HG03039 (cell line): ENCODE measurements at regions not wholly inside any gene's neighbourhood (a gene's known extent, or its start where the extent isn't known, plus 50 kb on each side); places are given as distances from the start of the nearest gene placed in this dataset.

Source experiments
- ATAC-seq: cut with Tn5 transposase; IDR thresholded peaks from one replicate; pipeline ENCODE4 v1.9.1; 2021; ENCODE audit warnings: mild to moderate bottlenecking, moderate library complexity; ENCODE audit not compliant: unreplicated experiment

DNA sequence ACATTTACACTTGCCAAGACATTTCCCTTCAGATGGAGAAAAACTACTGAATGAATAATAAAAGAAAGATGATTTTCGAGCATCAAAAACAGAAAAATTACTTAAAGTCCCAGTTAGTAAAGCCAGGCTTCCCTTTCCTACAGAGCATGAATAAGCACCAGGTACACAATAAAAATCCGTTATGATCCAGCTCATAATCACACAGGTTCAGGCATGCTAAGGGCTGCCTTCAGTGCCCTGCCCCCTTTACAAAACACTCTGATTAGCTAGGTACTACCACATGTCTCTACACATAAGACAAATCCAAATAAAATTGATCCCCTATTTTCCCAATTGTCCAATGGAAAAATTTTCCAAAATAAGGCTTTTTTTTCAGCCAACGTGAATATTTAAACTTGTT, 413.2 kb upstream of the LRATD1 start:
- ATAC-seq: no peak

DNA sequence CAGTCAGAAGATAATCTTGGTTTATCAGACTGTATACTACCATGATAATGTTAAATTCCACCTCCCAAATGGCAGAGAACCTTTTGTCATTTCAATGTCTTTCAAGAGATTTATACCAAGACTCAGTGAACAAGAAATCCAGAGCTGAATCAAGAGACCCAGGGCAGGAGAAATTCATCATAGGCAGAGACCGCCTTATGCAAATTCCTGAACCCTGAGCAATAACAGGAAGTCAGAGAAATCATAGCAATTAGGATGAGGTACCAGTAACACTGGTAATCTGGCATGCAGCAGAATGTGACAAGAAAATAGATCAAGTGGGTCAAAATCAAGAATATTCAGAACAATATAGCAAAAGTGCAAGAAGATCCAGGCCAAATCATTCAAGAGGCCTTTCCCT, 412.4 kb upstream of the LRATD1 start:
- ATAC-seq: no peak

DNA sequence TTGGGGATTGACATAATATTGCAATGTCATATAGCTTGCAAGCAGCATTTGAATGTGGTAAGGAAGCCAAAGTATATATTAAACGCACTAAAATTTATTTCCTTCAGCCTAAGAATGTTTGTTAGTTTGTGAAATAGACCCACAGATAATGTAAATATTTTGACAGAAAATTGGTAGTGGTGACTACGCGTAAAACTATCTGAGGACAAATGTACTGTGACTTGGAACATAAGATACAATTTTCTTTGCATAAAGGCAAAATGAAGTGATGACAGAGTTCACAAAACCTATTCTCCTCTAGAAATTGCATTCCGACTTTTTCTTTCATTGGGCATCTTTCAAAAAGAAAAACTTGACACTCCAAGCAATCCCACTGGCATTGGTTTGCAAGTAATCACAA, 411.1 kb upstream of the LRATD1 start:
- ATAC-seq: no peak

DNA sequence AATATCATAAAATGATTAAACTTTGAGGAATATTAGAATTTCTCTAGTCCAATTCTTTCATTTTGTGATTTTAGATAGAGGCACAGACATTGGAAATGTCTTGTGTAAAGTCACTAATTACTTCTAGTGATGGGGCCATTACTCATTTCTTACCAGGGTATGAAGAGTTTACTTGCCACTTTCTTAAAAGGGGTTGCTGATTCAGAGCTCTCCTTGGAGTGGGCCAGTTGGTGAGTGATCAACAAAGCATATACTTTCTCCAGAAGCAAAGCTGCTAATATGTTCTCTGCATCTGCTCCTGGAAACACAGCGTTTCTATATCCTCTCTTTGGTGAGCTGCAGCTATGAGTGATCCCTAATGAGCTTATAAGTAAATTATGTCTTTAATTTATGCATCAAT, 408.9 kb upstream of the LRATD1 start:
- no peak for ATAC-seq

DNA sequence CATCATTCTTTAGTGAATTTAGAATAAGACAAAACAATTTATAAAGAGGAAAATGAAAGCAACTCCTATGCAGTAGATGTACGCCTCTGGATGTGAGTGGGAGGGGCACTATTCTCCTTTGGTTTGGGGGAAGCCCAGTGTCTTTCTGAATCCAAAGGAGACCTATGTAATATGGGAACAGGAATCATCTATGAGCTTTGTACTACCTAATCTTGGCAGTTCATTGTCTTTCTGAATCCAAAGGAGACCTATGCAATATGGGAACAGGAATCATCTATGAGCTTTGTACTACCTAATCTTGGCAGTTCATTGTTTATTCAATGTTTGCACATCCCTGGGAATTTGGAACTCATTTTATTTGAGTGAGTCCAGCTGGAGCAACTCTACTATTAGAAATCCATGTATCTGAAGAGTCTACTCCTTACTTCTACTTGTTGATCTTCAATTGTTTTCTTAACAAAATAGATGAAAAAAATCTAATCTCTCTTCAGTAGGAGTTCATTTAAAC, 401.1 kb upstream of the LRATD1 start:
- ATAC-seq: no peak

DNA sequence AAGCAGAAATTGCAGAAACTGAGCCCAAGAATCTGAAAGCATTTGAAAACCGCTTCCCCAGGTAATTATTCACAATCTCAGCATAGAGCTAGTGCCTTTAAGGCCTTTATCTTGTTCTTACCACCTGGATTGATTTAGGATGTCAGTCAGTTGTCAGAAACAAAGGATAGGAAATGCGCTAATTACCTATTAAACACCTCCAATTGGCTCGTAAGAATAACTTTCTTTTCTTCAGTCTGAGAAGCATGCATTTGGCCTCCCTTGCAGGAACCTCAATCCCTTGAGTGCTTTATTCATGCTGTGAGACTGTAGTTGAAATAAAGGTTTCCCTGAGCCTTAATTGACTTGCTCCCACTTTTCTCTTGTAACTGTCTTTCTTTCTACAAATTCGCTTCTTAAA, 400.3 kb upstream of the LRATD1 start:
- ATAC-seq: no peak

DNA sequence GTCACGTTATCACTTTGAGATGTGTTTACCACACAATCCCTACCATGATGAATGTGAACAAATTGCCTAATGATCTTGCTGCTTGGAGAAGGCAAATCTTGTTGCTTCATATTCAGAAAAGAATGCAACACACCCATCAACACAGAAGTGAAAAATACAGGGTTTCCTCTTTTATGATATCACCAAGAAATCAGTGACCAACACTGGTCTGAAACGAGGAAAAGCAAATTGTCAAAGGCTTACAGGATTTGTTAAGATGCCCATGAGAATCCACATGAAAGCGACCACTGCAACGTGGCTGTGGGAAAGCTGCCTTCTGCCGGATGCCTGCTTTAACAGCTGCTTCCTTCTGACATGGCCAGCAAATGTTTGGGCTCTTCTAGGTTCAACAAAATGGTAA, 397.6 kb upstream of the LRATD1 start:
- no peak for ATAC-seq

DNA sequence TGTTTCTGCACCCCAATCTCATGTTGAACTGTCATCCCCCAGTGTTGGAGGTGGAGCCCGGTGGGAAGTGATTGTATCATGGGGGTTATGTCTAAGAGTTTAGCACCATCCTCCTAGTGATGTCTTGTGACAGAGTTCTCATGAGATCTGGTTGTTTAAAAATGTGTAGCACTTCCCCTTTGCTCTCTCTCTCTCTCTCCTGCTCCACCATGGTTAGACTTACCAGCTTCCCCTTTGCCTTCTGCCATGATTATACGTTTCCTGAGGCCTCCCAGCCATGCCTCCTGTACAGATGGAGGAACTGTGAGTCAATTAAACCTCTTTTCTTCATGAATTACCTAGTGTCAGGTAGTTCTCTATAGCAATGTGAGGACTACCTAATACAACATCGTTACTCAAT, 396.9 kb upstream of the LRATD1 start:
- no peak for ATAC-seq

DNA sequence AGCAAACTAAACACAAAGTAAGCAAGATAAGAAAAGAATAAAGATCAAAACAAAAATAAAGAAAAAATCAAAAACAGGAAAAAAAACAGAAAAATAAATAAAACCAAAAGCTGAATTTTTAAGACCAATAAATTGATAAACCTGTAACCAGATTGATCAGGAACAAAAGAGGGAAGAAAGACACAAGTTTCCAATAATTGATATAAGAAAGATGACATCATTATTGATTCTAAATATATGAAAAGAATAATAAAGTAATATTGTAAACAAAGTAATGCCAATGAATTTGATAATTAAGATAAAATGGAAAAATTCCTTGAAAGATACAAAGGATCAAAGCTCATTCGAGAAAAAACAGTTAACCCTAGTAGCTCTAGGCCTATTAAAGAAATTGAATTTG, 394.6 kb upstream of the LRATD1 start:
- no peak for ATAC-seq

DNA sequence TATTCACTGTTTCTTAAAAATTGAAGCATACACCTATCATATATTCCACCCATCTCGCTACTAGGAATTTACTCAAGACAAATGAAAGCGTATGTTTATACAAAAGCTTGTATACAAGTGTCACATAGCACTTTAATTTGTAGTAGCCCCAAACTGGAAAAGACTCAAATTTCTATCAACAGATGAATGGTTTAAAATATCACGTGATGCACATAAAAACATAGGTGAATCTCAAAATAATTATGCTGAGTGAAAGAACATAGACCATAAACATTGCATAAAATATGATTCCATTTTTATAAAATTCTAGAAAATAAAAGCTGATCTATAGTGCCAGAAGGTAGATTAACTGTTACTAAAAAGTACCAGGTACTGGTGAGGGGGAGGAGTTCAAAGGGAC, 392.9 kb upstream of the LRATD1 start:
- no peak for ATAC-seq

DNA sequence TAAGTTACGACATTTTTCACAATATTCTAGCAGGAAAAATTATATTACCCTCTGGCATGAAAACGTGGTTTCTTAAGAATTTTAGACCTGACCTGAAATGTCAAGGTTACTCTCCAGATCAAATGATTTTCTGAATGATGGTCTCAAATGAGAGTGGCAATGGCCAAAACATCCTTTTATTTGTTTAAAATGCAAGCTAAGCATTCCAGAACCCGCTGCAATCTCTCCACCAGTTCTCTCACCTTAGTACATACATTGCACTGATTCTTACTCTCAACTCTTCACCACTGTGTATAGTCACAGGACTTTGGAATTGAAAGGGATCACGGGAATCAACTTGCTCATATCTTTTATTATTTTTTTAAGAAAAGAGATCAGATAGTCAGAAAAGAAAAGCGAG, 391.6 kb upstream of the LRATD1 start:
- no peak for ATAC-seq

DNA sequence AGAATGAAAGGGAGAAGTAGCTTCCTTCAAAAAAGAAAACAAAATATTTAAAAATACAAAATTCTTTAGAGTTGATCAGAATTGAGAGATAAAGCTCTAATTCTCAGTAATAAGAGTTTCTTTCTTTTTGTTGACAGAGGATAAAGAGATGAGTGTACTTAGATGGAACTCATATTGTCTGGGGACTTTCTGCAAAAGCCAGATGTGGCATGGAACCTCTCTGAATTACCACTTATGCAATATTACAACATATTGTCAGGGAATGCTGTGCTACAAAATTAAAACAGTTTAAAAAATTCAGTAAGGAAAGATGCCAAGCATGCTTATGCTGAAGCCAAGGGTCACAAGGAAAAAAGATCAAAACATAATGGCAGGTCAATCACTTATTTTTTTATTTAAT, 386.6 kb upstream of the LRATD1 start:
- ATAC-seq: no peak

DNA sequence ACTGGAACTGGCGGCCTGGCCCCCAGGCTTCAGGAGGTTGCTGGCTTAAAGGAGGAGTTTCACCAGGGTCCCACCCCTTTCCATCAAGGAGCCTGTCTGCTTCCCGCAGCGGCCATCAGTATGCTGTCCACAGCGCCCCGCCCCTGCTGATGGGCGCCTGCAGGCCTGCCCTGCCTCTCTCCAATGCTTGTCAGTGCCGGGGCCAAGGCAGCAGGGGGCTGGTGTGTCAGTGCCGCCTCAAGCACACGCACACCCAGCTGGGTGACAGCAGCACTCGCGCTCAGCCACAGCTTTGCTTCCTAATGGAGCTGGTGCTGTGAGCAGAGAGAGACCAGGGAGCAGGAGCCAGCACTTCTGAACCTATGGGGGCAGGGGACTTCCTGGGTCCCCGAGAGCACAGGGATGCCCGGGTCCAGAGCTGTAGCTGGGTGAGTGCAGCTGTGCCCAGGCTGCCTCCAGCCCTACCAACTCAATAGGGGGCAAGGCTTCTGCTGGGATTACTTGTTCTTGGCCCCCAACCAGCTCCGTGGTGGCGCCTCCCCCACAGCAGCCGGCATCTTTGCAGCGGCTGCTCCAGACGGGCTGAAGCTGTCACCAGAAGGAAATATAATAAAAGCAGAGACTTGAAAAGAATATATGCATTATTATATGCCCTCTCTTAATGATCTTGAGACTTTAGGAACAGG, 377.2 kb upstream of the LRATD1 start:
- no peak for ATAC-seq

DNA sequence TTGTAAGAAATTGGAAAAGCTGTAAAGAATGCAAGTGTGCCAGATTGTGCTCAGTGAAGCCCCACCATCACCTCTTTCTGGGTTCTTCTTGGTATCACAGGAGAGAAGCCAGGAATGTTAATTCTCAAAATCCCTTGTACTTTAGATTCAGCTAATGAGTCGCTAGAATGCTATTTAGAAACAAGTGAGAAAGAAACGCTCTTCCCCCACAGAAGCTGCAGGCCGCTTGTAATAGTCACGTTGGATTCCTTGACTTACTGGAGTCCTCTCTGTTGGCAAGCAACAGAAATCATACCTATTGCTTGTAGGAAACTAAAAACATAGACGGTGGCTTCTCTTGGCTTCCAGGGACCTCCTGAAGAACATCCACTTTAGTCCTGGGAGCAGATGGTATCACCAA, 375.6 kb upstream of the LRATD1 start:
- ATAC-seq: no peak

DNA sequence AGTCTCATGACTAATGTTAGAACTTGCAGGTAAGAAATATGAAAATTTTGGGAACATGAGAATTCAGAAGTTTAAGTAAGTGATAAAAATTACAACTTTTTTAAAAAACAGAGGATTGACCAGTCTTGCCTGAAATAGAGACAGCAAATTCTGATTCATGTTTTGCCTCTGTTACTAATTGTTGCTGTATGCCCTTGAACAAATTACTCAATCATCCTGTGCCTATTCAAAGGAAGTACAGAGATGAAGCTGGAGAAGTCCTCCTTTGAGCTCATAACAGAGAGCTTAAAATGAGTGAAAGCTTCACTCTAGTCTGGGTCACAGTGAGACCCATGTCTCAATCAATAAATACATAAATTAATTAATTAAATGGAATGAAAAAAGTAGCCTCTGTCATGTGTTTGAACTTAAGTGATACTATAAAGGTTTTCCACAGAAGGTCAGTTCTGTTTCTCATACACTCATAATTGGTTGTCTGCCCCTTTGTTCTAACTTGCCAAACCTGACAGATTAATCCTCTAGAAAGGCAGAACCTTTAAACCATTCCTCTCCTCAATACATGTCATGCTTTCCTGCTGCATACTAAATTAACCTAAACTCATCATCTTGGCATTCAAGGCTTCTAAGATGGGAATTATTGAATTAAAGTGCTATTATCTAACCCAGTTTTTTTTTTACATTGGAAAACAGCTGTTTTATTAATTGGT, 374.6 kb upstream of the LRATD1 start:
- no peak for ATAC-seq

DNA sequence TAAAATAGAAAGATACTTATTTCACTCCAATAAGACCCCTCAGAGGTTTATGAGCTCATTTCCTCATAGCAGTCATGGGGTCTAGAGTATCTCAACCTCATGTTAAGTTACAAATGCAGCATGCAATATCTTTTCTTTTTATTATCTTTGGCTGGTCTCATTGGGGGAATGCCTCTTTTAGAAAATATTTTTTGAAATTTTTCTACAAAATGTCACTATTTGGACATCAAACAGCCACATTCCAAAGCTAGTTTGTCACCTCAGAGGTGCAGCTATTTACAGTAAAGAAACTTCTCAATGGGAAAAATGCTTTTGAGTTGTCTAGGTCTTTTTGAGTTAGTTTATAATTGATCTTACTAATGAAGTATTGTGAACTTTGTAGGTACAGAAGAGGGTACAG, 370.7 kb upstream of the LRATD1 start:
- no peak for ATAC-seq

DNA sequence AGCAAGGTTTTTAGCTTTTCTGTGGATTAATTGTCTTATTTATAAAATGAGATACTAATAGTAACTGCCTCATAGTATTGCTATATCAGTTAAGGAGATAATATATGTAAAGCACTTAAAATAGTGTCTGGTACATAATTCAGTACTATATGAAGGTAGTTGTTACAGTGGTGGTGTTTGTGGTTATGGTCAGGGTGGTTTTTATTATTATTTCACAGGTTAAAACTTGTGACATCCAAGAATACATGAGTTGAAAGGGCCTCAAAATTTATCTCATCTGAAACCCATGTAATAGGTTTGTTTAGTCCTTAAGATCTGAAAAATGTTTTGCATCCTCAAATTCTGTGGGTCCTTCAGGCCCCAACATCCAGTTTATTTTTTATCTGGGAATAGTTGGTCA, 369.5 kb upstream of the LRATD1 start:
- ATAC-seq: no peak

DNA sequence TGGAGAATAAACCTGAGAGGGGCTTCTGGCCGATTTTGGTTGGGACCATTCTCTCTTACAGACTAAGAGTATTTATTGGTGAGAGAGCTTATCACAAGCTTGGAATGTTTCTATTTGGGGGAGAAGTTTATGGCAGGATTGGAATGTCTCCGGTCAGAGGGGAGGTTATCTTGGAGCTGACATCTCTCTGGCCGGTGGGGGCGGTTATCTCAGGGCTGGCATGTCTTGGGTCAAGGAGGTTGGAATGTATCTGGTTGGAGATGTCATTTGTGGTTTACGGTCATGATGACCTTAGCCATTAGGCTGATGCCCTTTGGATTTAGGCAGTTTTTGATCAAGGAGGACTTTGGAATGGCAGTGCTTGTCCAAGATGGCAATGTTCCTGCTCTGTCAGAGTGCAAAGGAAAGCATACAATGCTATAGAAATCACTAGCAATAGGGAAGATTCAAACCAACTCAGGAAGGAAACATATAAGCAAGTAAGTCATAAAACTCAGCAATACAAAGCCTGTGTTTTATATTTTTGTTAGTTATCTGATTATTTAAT, 362.4 kb upstream of the LRATD1 start:
- ATAC-seq: no peak

DNA sequence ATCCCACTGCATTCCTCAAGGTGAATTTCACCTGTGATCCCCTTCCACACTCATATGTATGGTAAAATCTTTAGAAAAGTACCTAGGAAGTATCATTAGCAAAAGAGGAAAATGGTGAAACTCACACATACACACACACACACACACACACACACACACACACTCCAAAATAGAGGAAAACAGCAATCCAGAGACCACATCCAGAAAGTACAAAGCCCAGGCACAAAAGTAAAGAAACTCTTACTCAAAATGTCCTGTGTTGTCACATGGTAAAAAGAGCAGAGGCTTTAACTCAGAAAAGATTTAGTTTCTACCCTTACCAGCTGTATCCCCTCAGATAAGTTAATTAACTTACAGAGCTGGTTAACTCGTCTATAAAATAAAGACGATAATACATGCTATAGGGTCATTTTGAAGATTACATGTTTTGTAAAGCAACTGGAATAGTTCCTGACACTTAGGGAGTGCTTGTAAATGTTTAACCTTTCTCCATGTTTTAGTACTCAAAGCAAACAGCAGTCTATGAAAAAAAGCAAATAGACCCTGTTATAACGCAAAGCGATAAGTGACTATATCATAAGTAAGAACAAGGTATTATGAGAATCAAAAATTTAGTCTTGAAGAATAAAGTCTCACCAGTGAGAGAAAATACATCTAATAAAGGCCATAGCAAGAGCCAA, 360.0 kb upstream of the LRATD1 start:
- no peak for ATAC-seq

DNA sequence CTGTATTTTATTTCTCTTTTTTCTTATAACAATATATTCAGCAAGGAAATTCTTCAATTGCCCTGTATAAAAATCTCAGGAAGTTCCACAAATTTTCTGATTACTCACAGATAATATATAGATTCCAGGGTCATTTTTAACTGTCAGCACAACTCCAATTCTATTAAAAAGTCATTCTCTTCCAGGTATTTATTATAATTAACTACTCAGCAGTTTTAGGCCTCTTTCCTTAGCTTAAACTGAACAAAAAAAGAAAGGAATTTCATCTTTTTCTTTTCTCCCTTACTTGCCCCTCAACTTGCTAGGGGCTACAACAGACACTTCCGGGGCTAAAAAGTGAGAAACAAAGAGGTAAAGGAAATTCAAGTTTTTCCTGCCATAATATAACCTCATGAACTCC, 358.9 kb upstream of the LRATD1 start:
- no peak for ATAC-seq

DNA sequence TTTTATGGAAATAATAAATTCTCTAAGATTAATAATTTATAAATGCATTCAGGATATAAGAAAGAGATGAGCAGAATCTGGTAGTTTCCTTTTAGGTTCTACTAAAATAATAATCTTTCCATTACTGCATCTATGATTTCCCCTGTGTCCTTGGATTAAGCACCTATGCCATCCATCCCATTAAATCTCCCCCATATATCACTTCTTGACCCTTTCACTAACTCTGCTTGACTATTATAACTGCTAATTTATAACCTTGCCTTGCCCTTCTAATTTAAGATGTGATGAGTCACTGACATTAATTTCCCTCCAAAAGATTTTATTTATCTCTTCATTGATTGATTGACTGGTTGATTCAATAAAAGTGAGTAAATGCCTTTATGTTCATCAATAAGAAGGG, 348.3 kb upstream of the LRATD1 start:
- no peak for ATAC-seq

DNA sequence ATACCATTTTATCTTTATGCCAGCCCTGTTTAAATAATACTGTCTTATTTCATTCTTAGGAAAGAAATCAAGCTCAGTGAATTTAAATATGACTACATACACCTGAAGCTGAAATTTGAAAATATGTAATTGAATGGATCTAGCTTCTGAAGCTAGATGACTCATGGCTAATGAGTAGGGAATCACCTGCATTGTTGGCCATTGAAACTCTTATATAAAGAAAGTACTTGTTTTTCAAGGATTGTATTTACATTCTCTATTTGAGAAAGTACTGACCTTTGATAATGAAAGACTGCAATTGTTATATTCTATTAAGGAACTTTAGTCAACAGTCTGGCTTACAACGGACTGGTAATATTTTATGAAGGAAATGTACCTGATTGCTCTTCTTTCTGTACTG, 346.7 kb upstream of the LRATD1 start:
- no peak for ATAC-seq
